ENCODE measurements at regions not wholly inside any gene's neighbourhood (a gene's known extent, or its start where the extent isn't known, plus 50 kb on each side); places are given as distances from the start of the nearest gene placed in this dataset.

DNA sequence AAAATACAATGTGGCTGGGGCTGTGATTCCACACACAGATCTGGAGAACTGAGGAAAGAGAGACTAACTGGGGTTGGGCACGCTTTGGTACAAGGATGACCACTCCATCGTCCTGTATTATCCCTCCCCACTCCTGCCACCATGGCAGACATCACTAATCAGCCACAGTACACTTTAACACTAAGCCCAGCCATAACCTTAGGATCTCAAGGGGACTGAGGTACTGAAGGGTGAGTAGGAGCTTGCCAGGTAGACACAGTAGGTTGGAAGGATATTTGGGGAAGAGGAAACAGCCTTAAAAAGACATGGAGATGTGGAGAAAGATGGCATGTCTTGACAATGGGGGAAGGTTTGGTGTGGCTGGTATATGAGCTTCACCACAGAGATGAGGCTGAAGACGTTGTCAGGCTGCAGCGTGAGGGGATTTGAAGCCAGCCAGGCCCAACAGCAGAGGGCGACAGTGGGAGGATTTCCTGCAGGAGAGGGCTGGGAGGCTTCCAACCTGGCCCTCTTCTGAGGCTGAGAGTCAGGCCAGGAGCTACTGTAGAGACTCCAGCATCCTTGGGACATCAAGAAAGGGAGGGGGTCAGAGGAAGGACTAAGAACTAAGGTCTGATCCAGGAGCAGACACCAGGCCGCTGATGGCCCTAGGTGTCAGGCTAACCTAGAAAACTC, 58.6 kb upstream of the COL13A1 start:
- WGBS, 2 donors (ENCODE audit: low coverage in 1 of 2), result 42 to 54% methylated on average over 3 to 5 of the region's 6 CpGs
- no peak for TF ChIP-seq POLR2AphosphoS5 (IDR thresholded peaks at IDR 0.05)
- TF ChIP-seq, protein P1, sequence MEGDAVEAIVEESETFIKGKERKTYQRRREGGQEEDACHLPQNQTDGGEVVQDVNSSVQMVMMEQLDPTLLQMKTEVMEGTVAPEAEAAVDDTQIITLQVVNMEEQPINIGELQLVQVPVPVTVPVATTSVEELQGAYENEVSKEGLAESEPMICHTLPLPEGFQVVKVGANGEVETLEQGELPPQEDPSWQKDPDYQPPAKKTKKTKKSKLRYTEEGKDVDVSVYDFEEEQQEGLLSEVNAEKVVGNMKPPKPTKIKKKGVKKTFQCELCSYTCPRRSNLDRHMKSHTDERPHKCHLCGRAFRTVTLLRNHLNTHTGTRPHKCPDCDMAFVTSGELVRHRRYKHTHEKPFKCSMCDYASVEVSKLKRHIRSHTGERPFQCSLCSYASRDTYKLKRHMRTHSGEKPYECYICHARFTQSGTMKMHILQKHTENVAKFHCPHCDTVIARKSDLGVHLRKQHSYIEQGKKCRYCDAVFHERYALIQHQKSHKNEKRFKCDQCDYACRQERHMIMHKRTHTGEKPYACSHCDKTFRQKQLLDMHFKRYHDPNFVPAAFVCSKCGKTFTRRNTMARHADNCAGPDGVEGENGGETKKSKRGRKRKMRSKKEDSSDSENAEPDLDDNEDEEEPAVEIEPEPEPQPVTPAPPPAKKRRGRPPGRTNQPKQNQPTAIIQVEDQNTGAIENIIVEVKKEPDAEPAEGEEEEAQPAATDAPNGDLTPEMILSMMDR (IDR thresholded peaks at IDR 0.05), result peak in 2 of 4 experiments; percentile 11 to 29
- no peak for TF ChIP-seq POLR2A (IDR thresholded peaks at IDR 0.05)
- no peak for TF ChIP-seq EP300 (IDR thresholded peaks at IDR 0.05)
- Histone ChIP-seq H3K27me3 (peaks cover 40% of the 10 kb centered on the region), H3K27ac (no peak overlapping the region), H3K9me3 (no peaks in the 10 kb centered on the region), H3K36me3 (no peaks in the 10 kb centered on the region), H3K4me1 (no peaks in the 10 kb centered on the region), H3K4me3 (no peak overlapping the region)
- ATAC-seq, result no peak

DNA sequence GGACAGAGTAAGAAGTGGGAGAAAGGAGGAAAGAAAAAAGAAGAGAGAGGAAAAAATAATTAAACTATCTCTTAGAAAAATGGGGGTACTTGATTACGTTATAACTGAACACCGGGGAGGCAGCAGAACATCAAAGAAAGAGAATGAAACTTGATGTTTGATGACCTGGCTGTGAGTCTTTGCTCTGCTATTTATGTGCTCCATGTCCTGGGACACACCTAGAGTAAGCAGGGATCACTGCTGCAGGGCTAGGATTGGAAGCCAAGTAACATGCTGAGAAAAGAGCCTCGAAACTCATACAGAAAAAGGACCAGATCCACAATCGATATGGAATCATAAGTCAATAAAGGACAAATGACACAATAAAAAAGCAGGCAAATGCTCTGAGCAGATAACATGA, 56.7 kb upstream of the COL13A1 start:
- H3K4me3 ChIP-seq, result no peak overlapping the region
- WGBS, 2 donors (ENCODE audit: low coverage in 1 of 2), result 85 to 91% methylated on average over 4 of the region's 4 CpGs
- H3K4me1 ChIP-seq, result no peaks in the 10 kb centered on the region
- no peak for ATAC-seq
- H3K27ac ChIP-seq, result no peak overlapping the region
- no peaks in the 10 kb centered on the region for H3K9me3 ChIP-seq
- peaks cover 40% of the 10 kb centered on the region for H3K27me3 ChIP-seq
- H3K36me3 ChIP-seq, result no peaks in the 10 kb centered on the region
- TF ChIP-seq, protein P1 (IDR thresholded peaks at IDR 0.05), result no peak
- TF ChIP-seq EP300 (IDR thresholded peaks at IDR 0.05), result no peak
- no peak for TF ChIP-seq POLR2A (IDR thresholded peaks at IDR 0.05)
- TF ChIP-seq POLR2AphosphoS5 (IDR thresholded peaks at IDR 0.05), result no peak

DNA sequence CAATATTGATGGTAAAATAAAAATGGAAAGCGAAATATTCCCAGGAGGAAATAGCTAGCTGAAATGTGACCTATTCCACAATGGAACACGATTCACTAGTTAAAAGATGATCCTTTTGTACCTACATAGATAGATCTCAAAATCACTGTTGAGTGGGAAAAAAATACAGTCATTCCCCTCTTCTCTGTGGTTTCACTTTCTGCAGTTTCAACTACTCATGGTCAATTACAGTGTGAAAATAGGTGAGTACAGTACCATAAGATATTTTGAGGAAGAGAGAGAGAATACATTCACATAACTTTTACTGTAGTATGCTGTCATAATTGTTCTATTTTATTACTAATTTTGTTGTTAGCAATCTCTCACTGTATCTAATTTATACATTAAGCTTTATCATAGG, 56.0 kb upstream of the COL13A1 start:
- WGBS, 2 donors (ENCODE audit: low coverage in 1 of 2), result 78 to 84% methylated on average over 2 of the region's 2 CpGs
- peaks cover 38% of the 10 kb centered on the region for H3K27me3 ChIP-seq

DNA sequence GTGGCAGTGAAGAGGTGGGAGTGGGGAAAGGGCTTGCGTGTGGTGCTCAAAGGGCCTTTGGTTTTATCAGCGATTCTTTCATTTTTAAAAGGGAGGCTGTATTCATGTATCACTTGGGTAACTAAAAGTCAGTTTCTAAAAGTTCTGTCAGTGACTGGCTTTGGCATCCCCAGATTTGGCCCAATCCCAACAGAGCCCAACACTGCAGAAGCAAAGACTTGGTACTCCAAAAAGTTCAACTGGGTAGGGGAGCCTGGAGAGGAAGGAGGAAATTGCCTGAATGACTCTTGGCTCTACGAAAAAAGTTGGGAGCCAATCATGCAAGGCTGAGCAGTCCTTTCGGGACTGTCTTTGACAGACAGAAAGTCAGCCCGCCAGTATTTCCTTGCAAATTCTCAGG, 54.5 kb upstream of the COL13A1 start:
- no peak for ATAC-seq
- TF ChIP-seq POLR2AphosphoS5 (IDR thresholded peaks at IDR 0.05), result no peak
- no peak for TF ChIP-seq POLR2A (IDR thresholded peaks at IDR 0.05)
- TF ChIP-seq, protein P1 (IDR thresholded peaks at IDR 0.05), result no peak
- TF ChIP-seq EP300 (IDR thresholded peaks at IDR 0.05), result no peak
- peaks cover 25% of the 10 kb centered on the region for H3K27me3 ChIP-seq
- no peak overlapping the region for H3K27ac ChIP-seq
- H3K4me3 ChIP-seq, result no peak overlapping the region
- 87 to 91% methylated on average over 4 to 5 of the region's 5 CpGs for WGBS, 2 donors (ENCODE audit: low coverage in 1 of 2)
- no peaks in the 10 kb centered on the region for H3K9me3 ChIP-seq
- no peaks in the 10 kb centered on the region for H3K36me3 ChIP-seq
- H3K4me1 ChIP-seq, result no peaks in the 10 kb centered on the region

More for the DNA sequence above, 56.0 kb upstream of the COL13A1 start:
- Histone ChIP-seq H3K4me3 (no peak overlapping the region), H3K36me3 (no peaks in the 10 kb centered on the region), H3K4me1 (no peaks in the 10 kb centered on the region), H3K9me3 (no peaks in the 10 kb centered on the region), H3K27ac (no peak overlapping the region)
- TF ChIP-seq, protein P1 (IDR thresholded peaks at IDR 0.05), result no peak
- TF ChIP-seq POLR2A (IDR thresholded peaks at IDR 0.05) (no peak), POLR2AphosphoS5 (IDR thresholded peaks at IDR 0.05) (no peak), EP300 (IDR thresholded peaks at IDR 0.05) (no peak)
- ATAC-seq, result no peak

DNA sequence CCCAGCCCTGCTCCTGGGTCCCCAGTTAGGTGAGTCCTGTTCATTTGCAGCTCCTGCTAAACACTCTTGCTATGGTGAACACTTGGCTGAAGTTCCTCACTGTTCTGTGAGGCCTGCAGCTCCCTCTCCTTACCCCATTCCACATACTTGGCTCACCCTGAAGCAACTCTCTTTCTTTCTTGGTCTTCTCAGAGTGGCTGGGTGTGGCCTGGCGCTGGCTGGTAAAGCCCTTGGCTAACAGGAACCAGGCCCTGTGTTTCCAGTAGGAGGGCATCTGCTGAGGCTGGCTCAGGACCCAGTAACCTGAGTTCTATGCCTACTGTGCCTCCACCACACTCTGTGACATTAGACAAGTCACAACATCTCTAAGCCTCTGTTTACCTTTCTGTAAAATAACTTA, 53.1 kb upstream of the COL13A1 start:
- Histone ChIP-seq H3K27ac (no peak overlapping the region), H3K9me3 (no peaks in the 10 kb centered on the region), H3K4me1 (no peaks in the 10 kb centered on the region), H3K27me3 (peaks cover 16% of the 10 kb centered on the region), H3K4me3 (no peak overlapping the region), H3K36me3 (no peaks in the 10 kb centered on the region)
- TF ChIP-seq POLR2AphosphoS5 (IDR thresholded peaks at IDR 0.05), result no peak
- no peak for TF ChIP-seq EP300 (IDR thresholded peaks at IDR 0.05)
- TF ChIP-seq, protein P1 (IDR thresholded peaks at IDR 0.05), result no peak
- TF ChIP-seq POLR2A (IDR thresholded peaks at IDR 0.05), result no peak
- 63% methylated on average over 1 of the region's 1 CpG for WGBS, 2 donors (ENCODE audit: low coverage in 1 of 2)
- no peak for ATAC-seq
